ENCODE measurements at regions not wholly inside any gene's neighbourhood (a gene's known extent, or its start where the extent isn't known, plus 50 kb on each side); places are given as distances from the start of the nearest gene placed in this dataset.

DNA sequence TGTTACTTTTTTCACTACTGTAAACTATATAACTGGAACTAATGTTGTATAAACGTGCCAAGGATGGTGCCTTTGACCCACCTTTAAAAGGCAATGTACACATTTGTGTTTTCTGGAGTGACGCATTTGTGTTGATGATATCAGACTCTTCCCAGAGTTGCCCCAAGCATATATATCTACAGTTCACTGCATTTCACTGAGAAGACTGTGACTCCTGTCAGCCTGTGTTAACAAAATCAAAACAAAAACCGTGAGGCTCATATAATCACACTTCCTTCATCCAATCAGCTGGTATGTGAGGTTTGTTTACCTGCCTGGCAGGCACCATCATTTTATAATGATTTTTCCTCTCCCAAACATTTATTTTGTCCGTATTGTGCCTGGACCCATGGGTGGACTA is 117.6 kb upstream of the ROBO1 start:
- DNase-seq, result no peak
- no peaks in the 10 kb centered on the region for H3K4me1 ChIP-seq
- TF ChIP-seq, protein P1, sequence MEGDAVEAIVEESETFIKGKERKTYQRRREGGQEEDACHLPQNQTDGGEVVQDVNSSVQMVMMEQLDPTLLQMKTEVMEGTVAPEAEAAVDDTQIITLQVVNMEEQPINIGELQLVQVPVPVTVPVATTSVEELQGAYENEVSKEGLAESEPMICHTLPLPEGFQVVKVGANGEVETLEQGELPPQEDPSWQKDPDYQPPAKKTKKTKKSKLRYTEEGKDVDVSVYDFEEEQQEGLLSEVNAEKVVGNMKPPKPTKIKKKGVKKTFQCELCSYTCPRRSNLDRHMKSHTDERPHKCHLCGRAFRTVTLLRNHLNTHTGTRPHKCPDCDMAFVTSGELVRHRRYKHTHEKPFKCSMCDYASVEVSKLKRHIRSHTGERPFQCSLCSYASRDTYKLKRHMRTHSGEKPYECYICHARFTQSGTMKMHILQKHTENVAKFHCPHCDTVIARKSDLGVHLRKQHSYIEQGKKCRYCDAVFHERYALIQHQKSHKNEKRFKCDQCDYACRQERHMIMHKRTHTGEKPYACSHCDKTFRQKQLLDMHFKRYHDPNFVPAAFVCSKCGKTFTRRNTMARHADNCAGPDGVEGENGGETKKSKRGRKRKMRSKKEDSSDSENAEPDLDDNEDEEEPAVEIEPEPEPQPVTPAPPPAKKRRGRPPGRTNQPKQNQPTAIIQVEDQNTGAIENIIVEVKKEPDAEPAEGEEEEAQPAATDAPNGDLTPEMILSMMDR (IDR thresholded peaks at IDR 0.05), result no peak
- no peak for TF ChIP-seq POLR2A (IDR thresholded peaks at IDR 0.05)
- intact Hi-C loops (cut with DNase I), result no loop called here
- no peaks in the 10 kb centered on the region for H3K27me3 ChIP-seq
- no peaks in the 10 kb centered on the region for H3K36me3 ChIP-seq
- no peaks in the 10 kb centered on the region for H3K9me3 ChIP-seq
- H3K4me3 ChIP-seq, result no peak overlapping the region
- no peak overlapping the region for H3K27ac ChIP-seq
- 37 to 41% methylated on average over 4 of the region's 4 CpGs for WGBS, 2 donors

DNA sequence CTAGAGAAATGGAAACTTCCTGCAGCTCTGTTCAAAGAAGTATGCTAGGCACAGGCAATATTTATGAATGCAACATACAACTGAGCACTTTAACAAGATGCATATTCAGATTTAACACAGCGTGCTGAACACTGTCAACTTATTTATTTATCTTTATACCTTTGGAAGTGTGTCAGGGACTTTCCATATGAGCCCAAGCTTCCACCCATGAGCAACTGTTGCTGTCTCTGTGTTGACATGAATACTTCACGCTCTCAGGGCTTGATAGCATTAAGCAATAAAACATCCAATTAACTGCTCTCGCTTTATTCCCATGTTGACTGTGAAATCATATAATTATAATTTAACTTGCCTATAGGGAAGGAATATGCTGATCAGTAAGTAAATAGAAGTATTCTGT is 116.6 kb upstream of the ROBO1 start:
- Histone ChIP-seq H3K4me1 (no peaks in the 10 kb centered on the region), H3K36me3 (no peaks in the 10 kb centered on the region), H3K27me3 (no peaks in the 10 kb centered on the region), H3K4me3 (no peak overlapping the region), H3K27ac (no peak overlapping the region), H3K9me3 (no peaks in the 10 kb centered on the region)
- intact Hi-C loops (cut with DNase I), result no loop called here
- DNase-seq, result no peak
- 36 to 51% methylated on average over 3 of the region's 3 CpGs for WGBS, 2 donors
- TF ChIP-seq, protein P1 (IDR thresholded peaks at IDR 0.05), result no peak
- no peak for TF ChIP-seq POLR2A (IDR thresholded peaks at IDR 0.05)

DNA sequence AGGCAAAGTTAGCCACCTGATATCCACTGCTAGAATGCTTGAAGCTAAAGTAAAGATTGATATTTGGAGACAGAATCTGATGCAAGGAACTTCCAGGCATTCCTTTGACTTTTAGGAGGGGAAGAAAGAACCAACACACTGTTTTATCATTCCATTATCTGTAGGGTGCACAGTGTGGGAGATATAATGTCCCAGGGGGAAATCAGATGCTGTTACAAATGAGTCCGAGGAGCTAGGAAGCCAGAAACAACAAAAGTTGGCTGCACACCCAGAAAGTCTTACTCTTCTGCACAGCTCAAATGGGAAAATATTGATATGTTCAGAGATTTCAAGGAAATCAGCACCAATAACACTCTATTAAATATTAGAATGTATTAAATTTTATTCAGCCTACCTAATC is 113.6 kb upstream of the ROBO1 start:
- no peak for TF ChIP-seq POLR2A (IDR thresholded peaks at IDR 0.05)
- TF ChIP-seq, protein P1 (IDR thresholded peaks at IDR 0.05), result no peak
- Histone ChIP-seq H3K4me1 (no peaks in the 10 kb centered on the region), H3K36me3 (no peaks in the 10 kb centered on the region), H3K27me3 (no peaks in the 10 kb centered on the region), H3K4me3 (no peak overlapping the region), H3K9me3 (no peaks in the 10 kb centered on the region), H3K27ac (no peak overlapping the region)
- DNase-seq, result no peak
- intact Hi-C loops (cut with DNase I), result no loop called here
- 42 to 53% methylated on average over 1 of the region's 1 CpG for WGBS, 2 donors

DNA sequence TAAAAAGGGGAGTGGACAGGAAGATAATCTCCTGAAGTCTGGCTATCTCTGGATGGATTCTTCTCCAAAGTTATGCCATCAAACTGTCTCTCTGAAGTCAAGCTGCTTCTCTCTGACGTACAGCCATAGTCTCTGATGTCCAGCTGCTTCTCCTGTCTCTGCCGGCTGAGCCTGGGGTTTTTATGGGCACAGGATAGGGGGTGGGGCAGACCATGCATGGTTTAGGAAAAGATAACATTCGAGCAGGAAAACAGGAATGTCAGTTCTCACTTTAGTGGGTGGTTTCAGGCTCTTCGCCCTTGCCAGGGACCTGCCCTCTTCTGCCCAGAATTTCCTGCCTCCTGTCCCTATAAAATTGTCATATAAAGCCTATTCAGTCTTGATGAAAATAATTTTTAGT is 110.9 kb upstream of the ROBO1 start:
- no peaks in the 10 kb centered on the region for H3K27me3 ChIP-seq
- DNase-seq, result no peak
- WGBS, 2 donors, result 64 to 75% methylated on average over 4 of the region's 4 CpGs
- intact Hi-C loops (cut with DNase I), result no loop called here
- TF ChIP-seq, protein P1 (IDR thresholded peaks at IDR 0.05), result no peak
- no peak for TF ChIP-seq POLR2A (IDR thresholded peaks at IDR 0.05)
- no peak overlapping the region for H3K4me3 ChIP-seq
- no peaks in the 10 kb centered on the region for H3K36me3 ChIP-seq
- H3K27ac ChIP-seq, result no peak overlapping the region
- H3K4me1 ChIP-seq, result no peaks in the 10 kb centered on the region
- no peaks in the 10 kb centered on the region for H3K9me3 ChIP-seq

DNA sequence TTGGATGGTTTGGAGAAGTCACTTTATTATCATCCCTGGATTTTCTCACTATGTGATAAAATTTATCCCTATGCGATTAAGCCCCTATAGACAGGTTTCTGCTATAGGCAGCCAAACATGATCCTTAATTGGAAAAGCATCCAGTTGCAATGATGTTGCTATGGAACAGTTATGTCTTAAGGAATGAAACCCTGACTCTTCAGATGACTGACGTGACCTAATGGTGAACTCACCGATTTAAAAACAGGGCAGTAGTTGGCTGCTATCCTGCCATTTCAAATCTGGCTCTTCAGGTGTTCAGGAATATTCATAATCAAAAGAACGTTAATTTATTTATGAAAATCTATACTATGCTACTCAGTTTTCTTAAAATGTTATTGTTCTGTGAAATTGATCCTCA is 106.8 kb upstream of the ROBO1 start:
- Histone ChIP-seq H3K27me3 (no peaks in the 10 kb centered on the region), H3K4me1 (no peaks in the 10 kb centered on the region), H3K9me3 (no peaks in the 10 kb centered on the region), H3K27ac (no peak overlapping the region), H3K4me3 (no peak overlapping the region), H3K36me3 (no peaks in the 10 kb centered on the region)
- TF ChIP-seq, protein P1 (IDR thresholded peaks at IDR 0.05), result no peak
- no peak for TF ChIP-seq POLR2A (IDR thresholded peaks at IDR 0.05)
- 78% methylated on average over 4 of the region's 4 CpGs for WGBS, 2 donors
- DNase-seq, result no peak
- intact Hi-C loops (cut with DNase I), result no loop called here

Measured in esophagus squamous epithelium (tissue), 5 donors.